HG03442 (cell line): ENCODE measurements at regions not wholly inside any gene's neighbourhood (a gene's known extent, or its start where the extent isn't known, plus 50 kb on each side); places are given as distances from the start of the nearest gene placed in this dataset.

Experiments
- ATAC-seq: cut with Tn5 transposase; IDR thresholded peaks from one replicate; pipeline ENCODE4 v1.9.1; 2021; ENCODE audit warnings: mild to moderate bottlenecking, moderate library complexity; ENCODE audit not compliant: unreplicated experiment

- no peak for ATAC-seq
Observed at GRCh38 chr22:48569476-48570233, 1258.0 kb downstream of the BRD1 start.

- no peak for ATAC-seq
Observed at GRCh38 chr22:48568736-48569330, 1258.8 kb downstream of the BRD1 start.

- ATAC-seq = no peak
Observed at GRCh38 chr22:48567213-48567975, 1260.3 kb downstream of the BRD1 start.

- no peak for ATAC-seq
Observed at GRCh38 chr22:48566741-48567140, 1260.9 kb downstream of the BRD1 start.

- no peak for ATAC-seq
Observed at GRCh38 chr22:48565901-48566501, 1261.7 kb downstream of the BRD1 start.

- no peak for ATAC-seq
Observed at GRCh38 chr22:48564995-48565394, 1262.7 kb downstream of the BRD1 start.

- ATAC-seq = no peak
Observed at GRCh38 chr22:48563966-48564330, 1263.7 kb downstream of the BRD1 start.

GRCh38 chr22:48563118-48563965 lies 1264.3 kb downstream of the BRD1 start:
- ATAC-seq = no peak

GRCh38 chr22:48561676-48562075 lies 1266.0 kb downstream of the BRD1 start:
- no peak for ATAC-seq

GRCh38 chr22:48560836-48561235 lies 1266.8 kb downstream of the BRD1 start:
- ATAC-seq = no peak

GRCh38 chr22:48560389-48560751 lies 1267.3 kb downstream of the BRD1 start:
- ATAC-seq = no peak

GRCh38 chr22:48559647-48560388 lies 1267.9 kb downstream of the BRD1 start:
- ATAC-seq = no peak

- ATAC-seq = no peak
Observed at GRCh38 chr22:48558606-48559402, 1268.9 kb downstream of the BRD1 start.

GRCh38 chr22:48558016-48558415 lies 1269.7 kb downstream of the BRD1 start:
- ATAC-seq = no peak

GRCh38 chr22:48557473-48557872 lies 1270.2 kb downstream of the BRD1 start:
- ATAC-seq = no peak

- ATAC-seq = no peak
Observed at GRCh38 chr22:48556751-48557150, 1270.9 kb downstream of the BRD1 start.

GRCh38 chr22:48556222-48556621 lies 1271.5 kb downstream of the BRD1 start:
- ATAC-seq = no peak

- no peak for ATAC-seq
Observed at GRCh38 chr22:48555606-48556005, 1272.1 kb downstream of the BRD1 start.

- no peak for ATAC-seq
Observed at GRCh38 chr22:48554893-48555572, 1272.6 kb downstream of the BRD1 start.
